H1 (cell line): ENCODE measurements at regions not wholly inside any gene's neighbourhood (a gene's known extent, or its start where the extent isn't known, plus 50 kb on each side); places are given as distances from the start of the nearest gene placed in this dataset.

Source experiments
- CTCF ChIA-PET: fragments of 300-600 bp; sonication (Branson Sonifier 250); formaldehyde crosslinking; loops from one replicate; lab custom pipeline; 2021; ENCODE audit not compliant: partially characterized antibody; lab: Charles Lee
- POLR2A ChIA-PET: fragments of 300-600 bp; sonication (Branson Sonifier 250); formaldehyde crosslinking; loops from one replicate; lab custom pipeline; 2021; ENCODE audit warnings: inconsistent platforms; ENCODE audit not compliant: partially characterized antibody; lab: Charles Lee
- DNase-seq, 2 experiments: peaks; one replicate each; pipeline versions ENCODE4 v3.0.0 to v3.0.0-alpha.2; 2010 to 2022; ENCODE audit warnings: low spot score in 2 of 2, low read depth in 1 of 2, mixed read lengths in 1 of 2
- FAIRE-seq: peaks from 2 replicates; lab custom pipeline; 2011; peaks lifted over from hg19 to GRCh38; lab: Jason Lieb, UNC
- H2AFZ ChIP-seq: 2 replicates; pipeline ENCODE4 v1.8.1; 2012; ENCODE audit warnings: low read length, inconsistent platforms
- H2AK5ac ChIP-seq: 2 replicates; pipeline ENCODE4 v1.6.1; 2013; ENCODE audit warnings: low read depth, low read length
- H2BK120ac ChIP-seq: replicated peaks from 2 replicates; pipeline ENCODE3; 2013; ENCODE audit warnings: low read depth, low read length, inconsistent platforms
- H2BK12ac ChIP-seq: 2 replicates; pipeline ENCODE4 v1.6.1; 2013; ENCODE audit warnings: low read depth, low read length
- H2BK15ac ChIP-seq: 2 replicates; pipeline ENCODE4 v1.6.1; 2013; ENCODE audit warnings: low read length
- H2BK20ac ChIP-seq: 2 replicates; pipeline ENCODE4 v1.6.1; 2013; ENCODE audit warnings: low read length
- H2BK5ac ChIP-seq: 2 replicates; pipeline ENCODE4 v1.6.1; 2013; ENCODE audit warnings: low read depth, low read length
- H3K14ac ChIP-seq: 2 replicates; pipeline ENCODE4 v1.6.1; 2013; ENCODE audit warnings: inconsistent platforms; ENCODE audit not compliant: insufficient read length
- H3K18ac ChIP-seq: 2 replicates; pipeline ENCODE4 v1.6.1; 2013; ENCODE audit warnings: low read length; ENCODE audit errors: extremely low read depth
- H3K23ac ChIP-seq: 2 replicates; pipeline ENCODE4 v1.6.1; 2013; ENCODE audit warnings: inconsistent platforms; ENCODE audit not compliant: insufficient read length
- H3K23me2 ChIP-seq: 2 replicates; pipeline ENCODE4 v1.6.1; 2013; ENCODE audit warnings: low read depth, low read length
- H3K27ac ChIP-seq: 2 replicates; pipeline ENCODE4 v1.6.1; 2011; ENCODE audit warnings: low read depth, low read length, inconsistent platforms
- H3K27me3 ChIP-seq, 4 experiments: replicated peaks in 1 of 4; 1 replicate in 1 of 4; 2 replicates in 3 of 4; pipeline versions ENCODE4 v1.6.1 to v1.8.1; 2011 to 2013; ENCODE audit warnings: low read length in 3 of 4, mild to moderate bottlenecking in 3 of 4, inconsistent platforms in 2 of 4, mixed read lengths in 2 of 4, moderate library complexity in 1 of 4; ENCODE audit not compliant: control insufficient read depth in 3 of 4, insufficient read depth in 3 of 4; ENCODE audit errors: extremely low read depth in 1 of 4
- H3K36me3 ChIP-seq, 4 experiments: 2 replicates each; pipeline versions ENCODE4 v1.6.1 to v1.8.1; 2011 to 2013; ENCODE audit warnings: mild to moderate bottlenecking in 4 of 4, low read length in 3 of 4, moderate library complexity in 2 of 4, control low read depth in 1 of 4, inconsistent platforms in 1 of 4; ENCODE audit not compliant: insufficient read depth in 4 of 4, control insufficient read depth in 2 of 4
- H3K4ac ChIP-seq: replicated peaks from 2 replicates; pipeline ENCODE3; 2013; ENCODE audit warnings: low read length, low read depth, mixed read lengths, inconsistent platforms; ENCODE audit not compliant: insufficient read length
- H3K4me1 ChIP-seq, 4 experiments: replicated peaks in 1 of 4; 1 replicate in 1 of 4; 2 replicates in 3 of 4; pipeline versions ENCODE4 v1.6.1 to v1.8.1; 2011 to 2013; ENCODE audit warnings: low read length in 3 of 4, inconsistent platforms in 2 of 4, mixed read lengths in 1 of 4; ENCODE audit not compliant: insufficient read depth in 4 of 4, control insufficient read depth in 3 of 4
- H3K4me2 ChIP-seq, 2 experiments: 2 replicates each; pipeline versions ENCODE4 v1.6.1 to v1.8.1; 2011 to 2013; ENCODE audit warnings: low read depth in 2 of 2, low read length in 2 of 2, control low read depth in 1 of 2, inconsistent platforms in 1 of 2, mild to moderate bottlenecking in 1 of 2; ENCODE audit not compliant: insufficient read depth in 1 of 2
- H3K4me3 ChIP-seq, 4 experiments: fragments of 200-600, 300-600 bp in 1 of 4; sonication (generic), shearing (Covaris generic), sonication (Bioruptor Twin) in 1 of 4; 2 replicates each; pipeline versions ENCODE4 v1.5.1 to v1.8.1; 2011 to 2016; ENCODE audit warnings: low read length in 4 of 4, low read depth in 3 of 4, control low read depth in 2 of 4, inconsistent platforms in 2 of 4, mild to moderate bottlenecking in 2 of 4, mixed read lengths in 1 of 4, moderate library complexity in 1 of 4; ENCODE audit not compliant: insufficient read depth in 2 of 4; ENCODE audit errors: extremely low read depth in 1 of 4
- H3K56ac ChIP-seq: replicated peaks from 2 replicates; pipeline ENCODE3; 2013; ENCODE audit warnings: low read depth, mild to moderate bottlenecking, mixed read lengths, low read length, inconsistent platforms; ENCODE audit not compliant: insufficient read length
- H3K79me1 ChIP-seq: 2 replicates; pipeline ENCODE4 v1.6.1; 2013; ENCODE audit warnings: low read depth, low read length, control low read depth
- H3K79me2 ChIP-seq, 2 experiments: 2 replicates each; pipeline versions ENCODE4 v1.6.1 to v1.8.1; 2012 to 2013; ENCODE audit warnings: low read length in 2 of 2, mild to moderate bottlenecking in 2 of 2, inconsistent platforms in 1 of 2; ENCODE audit not compliant: insufficient read depth in 2 of 2, control insufficient read depth in 1 of 2
- H3K9ac ChIP-seq, 4 experiments: replicated peaks in 1 of 4; 1 replicate in 1 of 4; 2 replicates in 3 of 4; pipeline versions ENCODE4 v1.6.1 to v1.8.1; 2011 to 2013; ENCODE audit warnings: low read depth in 3 of 4, low read length in 3 of 4, control low read depth in 2 of 4, mild to moderate bottlenecking in 2 of 4, moderate library complexity in 2 of 4, inconsistent platforms in 1 of 4; ENCODE audit errors: extremely low read depth in 1 of 4
- H3K9me3 ChIP-seq, 2 experiments: 2 replicates each; pipeline versions ENCODE4 v1.6.1 to v1.8.1; 2012 to 2013; ENCODE audit warnings: mild to moderate bottlenecking in 2 of 2, moderate library complexity in 2 of 2, control low read depth in 1 of 2, inconsistent platforms in 1 of 2, low read depth in 1 of 2, low read length in 1 of 2, mixed read lengths in 1 of 2; ENCODE audit not compliant: insufficient read depth in 2 of 2
- H4K20me1 ChIP-seq, 2 experiments: replicated peaks in 1 of 2; 2 replicates each; pipeline versions ENCODE3 to v1.8.1; 2011 to 2013; ENCODE audit warnings: inconsistent platforms in 2 of 2, low read length in 2 of 2, mild to moderate bottlenecking in 1 of 2; ENCODE audit not compliant: insufficient read depth in 2 of 2, control insufficient read depth in 1 of 2
- H4K5ac ChIP-seq: 2 replicates; pipeline ENCODE4 v1.6.1; 2013; ENCODE audit warnings: low read length, low read depth, mixed read lengths, inconsistent platforms; ENCODE audit not compliant: insufficient read length
- H4K8ac ChIP-seq: 2 replicates; pipeline ENCODE4 v1.8.0; 2013; ENCODE audit warnings: mild to moderate bottlenecking, moderate library complexity, low read length, inconsistent platforms; ENCODE audit not compliant: insufficient read depth; ENCODE audit errors: extremely low read depth
- H4K91ac ChIP-seq: replicated peaks from 2 replicates; pipeline ENCODE3; 2013; ENCODE audit warnings: low read length, mixed read lengths, inconsistent platforms; ENCODE audit not compliant: insufficient read length
- CBX5 ChIP-seq: fragments of 300-800, 300-1000 bp; sonication (generic); IDR thresholded peaks from 2 replicates; pipeline ENCODE4 v1.7.1; 2016; ENCODE audit warnings: antibody characterized with exemption, low read length, low read depth
- SIX5 ChIP-seq: IDR thresholded peaks from 2 replicates; pipeline ENCODE4 v1.6.1; 2011; ENCODE audit warnings: mild to moderate bottlenecking, low read depth, low read length
- WGBS, 2 experiments: shearing (Covaris generic) in 1 of 2; methylation state at CpG; one replicate each; pipeline versions ENCODE4 v1.1.6 to v1.1.7; 2013 to 2015; ENCODE audit warnings: low lambda C conversion rate in 2 of 2, mixed read lengths in 2 of 2, inconsistent platforms in 1 of 2, low coverage in 1 of 2, missing lambda C conversion rate in 1 of 2; ENCODE audit not compliant: insufficient replicate concordance in 2 of 2, insufficient coverage in 1 of 2, insufficient read length in 1 of 2; ENCODE audit errors: extremely low coverage in 1 of 2, missing lambda C conversion rate in 1 of 2; 5-methylcytosine and 5-hydroxymethylcytosine counted together

- Histone ChIP-seq H2BK15ac (no peak overlapping the region), H3K14ac (no peak overlapping the region), H3K23me2 (no peaks in the 10 kb centered on the region), H2BK5ac (no peak overlapping the region), H3K18ac (no peak overlapping the region), H4K5ac (no peak overlapping the region), H2AK5ac (no peak overlapping the region), H4K8ac (no peak overlapping the region), H3K79me1 (no peaks in the 10 kb centered on the region), H3K36me3 (no peaks in the 10 kb centered on the region), H2BK12ac (no peak overlapping the region), H2AFZ (no peak overlapping the region), H4K20me1 (no peaks in the 10 kb centered on the region), H4K91ac (no peak overlapping the region), H3K27me3 (no peaks in the 10 kb centered on the region), H2BK120ac (no peak overlapping the region), H3K4me3 (no peak overlapping the region), H3K9me3 (0 out of 4 replicates have a peak, but pooled peaks cover 0 to 2% of the 10 kb centered on the region in 2 experiments), H3K9ac (no peak overlapping the region), H3K4me2 (no peak overlapping the region), H3K4ac (no peak overlapping the region), H3K23ac (no peak overlapping the region), H3K79me2 (no peaks in the 10 kb centered on the region), H3K4me1 (no peaks in the 10 kb centered on the region; a peak in 1 of 7 replicates), H2BK20ac (no peak overlapping the region), H3K56ac (no peak overlapping the region), H3K27ac (no peak overlapping the region)
- WGBS, 2 experiments: 83% methylated on average over 3 of the region's 3 CpGs; no CpG with 5 or more reads in 1 of the 2 experiments
- FAIRE-seq (no peak), DNase-seq (no peak)
- ChIA-PET CTCF (interaction anchor here (1.1 to 1.6 kb wide), 3 partner anchors 9 to 52 kb away, joined by 3 to 5 read pairs (median 3); no protein-coding TSS in a partner anchor), POLR2A (no interaction called here)
- TF ChIP-seq CBX5 (no peak), SIX5 (no peak)
Measured at GRCh38 chr17:33469421-33469820, 176.3 kb upstream of the ASIC2 start.
